ENCODE measurements at regions not wholly inside any gene's neighbourhood (a gene's known extent, or its start where the extent isn't known, plus 50 kb on each side); places are given as distances from the start of the nearest gene placed in this dataset.

DNA sequence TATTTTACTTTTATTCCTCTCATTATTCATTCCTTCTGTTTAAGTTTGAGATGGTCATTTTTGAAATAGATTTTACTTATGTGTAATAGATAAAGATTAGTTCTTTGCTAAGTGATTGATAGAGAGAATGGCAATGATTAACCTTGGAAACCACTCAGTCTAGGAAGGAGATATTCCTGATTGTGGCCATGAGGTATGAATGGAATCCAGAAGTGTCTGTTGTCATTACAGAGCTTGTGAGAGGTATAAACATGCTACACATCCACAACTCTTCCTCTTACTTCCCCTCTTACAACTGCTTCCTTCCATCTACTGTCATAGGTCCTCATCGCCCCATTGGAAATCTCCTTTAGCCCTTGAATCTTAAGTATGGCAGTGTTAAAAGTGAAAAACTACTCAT lies 988.8 kb upstream of the B3GALT2 start:
- no peak for TF ChIP-seq POLR2A (IDR thresholded peaks at IDR 0.05; ENCODE audit: low read depth, low read length)
- TF ChIP-seq, protein P1, sequence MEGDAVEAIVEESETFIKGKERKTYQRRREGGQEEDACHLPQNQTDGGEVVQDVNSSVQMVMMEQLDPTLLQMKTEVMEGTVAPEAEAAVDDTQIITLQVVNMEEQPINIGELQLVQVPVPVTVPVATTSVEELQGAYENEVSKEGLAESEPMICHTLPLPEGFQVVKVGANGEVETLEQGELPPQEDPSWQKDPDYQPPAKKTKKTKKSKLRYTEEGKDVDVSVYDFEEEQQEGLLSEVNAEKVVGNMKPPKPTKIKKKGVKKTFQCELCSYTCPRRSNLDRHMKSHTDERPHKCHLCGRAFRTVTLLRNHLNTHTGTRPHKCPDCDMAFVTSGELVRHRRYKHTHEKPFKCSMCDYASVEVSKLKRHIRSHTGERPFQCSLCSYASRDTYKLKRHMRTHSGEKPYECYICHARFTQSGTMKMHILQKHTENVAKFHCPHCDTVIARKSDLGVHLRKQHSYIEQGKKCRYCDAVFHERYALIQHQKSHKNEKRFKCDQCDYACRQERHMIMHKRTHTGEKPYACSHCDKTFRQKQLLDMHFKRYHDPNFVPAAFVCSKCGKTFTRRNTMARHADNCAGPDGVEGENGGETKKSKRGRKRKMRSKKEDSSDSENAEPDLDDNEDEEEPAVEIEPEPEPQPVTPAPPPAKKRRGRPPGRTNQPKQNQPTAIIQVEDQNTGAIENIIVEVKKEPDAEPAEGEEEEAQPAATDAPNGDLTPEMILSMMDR (IDR thresholded peaks at IDR 0.05; ENCODE audit: extremely low read depth in 1 of 2, insufficient read depth in 1 of 2, low read depth in 1 of 2, low read length in 2 of 2): no peak
- no peak for TF ChIP-seq FOS (IDR thresholded peaks at IDR 0.05; ENCODE audit: borderline replicate concordance, insufficient read depth, low read length)
- TF ChIP-seq, protein P2, sequence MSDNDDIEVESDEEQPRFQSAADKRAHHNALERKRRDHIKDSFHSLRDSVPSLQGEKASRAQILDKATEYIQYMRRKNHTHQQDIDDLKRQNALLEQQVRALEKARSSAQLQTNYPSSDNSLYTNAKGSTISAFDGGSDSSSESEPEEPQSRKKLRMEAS (IDR thresholded peaks at IDR 0.05; ENCODE audit: insufficient read depth, insufficient read length): no peak
